ENCODE measurements at regions not wholly inside any gene's neighbourhood (a gene's known extent, or its start where the extent isn't known, plus 50 kb on each side); places are given as distances from the start of the nearest gene placed in this dataset.
"Not testable (repeated sequence)": the region's sequence is repeated elsewhere in the genome, so short reads cannot be mapped to it uniquely, and the experiment has no call there.

DNA sequence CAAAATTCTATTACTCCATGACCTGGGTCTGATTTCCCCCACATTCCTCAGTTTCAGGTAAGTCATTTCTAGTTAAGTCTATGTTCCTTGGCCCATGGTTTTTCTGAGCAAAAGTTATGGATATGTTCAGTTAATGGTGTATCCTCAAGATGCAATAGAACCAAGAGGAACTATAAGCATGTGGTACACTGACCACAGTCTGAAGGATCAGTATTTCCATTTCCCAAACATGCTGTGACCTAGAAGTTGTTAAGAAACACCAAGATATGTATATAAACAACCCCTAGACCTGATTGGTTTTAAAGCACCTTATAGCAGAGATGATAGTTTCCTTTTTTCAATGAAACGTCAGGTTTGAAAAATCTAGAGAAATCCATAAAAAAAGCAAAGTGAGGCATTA is 94.2 kb upstream of the ABCB5 start:
- no peak for DNase-seq

DNA sequence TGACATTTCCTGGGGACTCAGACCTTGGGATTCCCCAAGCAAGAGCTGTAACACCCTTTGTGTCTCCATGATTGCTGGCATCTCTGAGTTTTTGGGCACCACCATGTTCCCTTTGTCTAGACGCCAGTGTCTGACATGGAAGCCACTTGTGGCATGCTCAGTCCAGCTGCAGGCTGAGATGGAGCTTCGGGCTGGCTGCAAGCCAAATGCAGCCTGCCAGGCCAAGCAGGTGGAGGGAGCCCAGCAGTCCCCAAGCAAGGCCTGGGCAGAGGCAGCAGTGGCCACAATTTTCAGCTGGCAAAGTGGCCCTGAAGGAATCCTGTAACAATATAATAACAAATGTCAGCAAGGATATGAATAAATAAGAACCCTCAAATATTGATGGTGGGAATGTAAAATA is 86.2 kb upstream of the ABCB5 start:
- no peak for DNase-seq

DNA sequence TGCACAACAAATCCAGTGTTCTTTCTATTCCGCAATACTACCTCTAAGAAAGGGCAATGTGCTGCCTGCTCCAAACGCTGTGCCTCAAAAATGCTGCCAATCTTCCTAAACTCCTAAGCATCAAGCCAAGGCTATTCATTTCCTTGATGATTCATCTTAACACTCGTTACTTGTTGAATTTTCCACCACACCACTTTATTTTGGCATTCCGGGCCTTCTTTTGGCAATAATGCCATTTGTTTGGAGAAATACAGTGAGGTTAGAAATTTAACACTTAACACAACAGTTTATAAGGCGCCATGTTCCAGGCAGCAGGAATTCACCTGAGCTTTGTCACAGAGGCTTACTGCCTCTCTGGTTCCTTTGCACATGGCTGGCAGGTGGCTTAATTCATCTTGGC is 82.6 kb upstream of the ABCB5 start:
- DNase-seq = peak; percentile 54

DNA sequence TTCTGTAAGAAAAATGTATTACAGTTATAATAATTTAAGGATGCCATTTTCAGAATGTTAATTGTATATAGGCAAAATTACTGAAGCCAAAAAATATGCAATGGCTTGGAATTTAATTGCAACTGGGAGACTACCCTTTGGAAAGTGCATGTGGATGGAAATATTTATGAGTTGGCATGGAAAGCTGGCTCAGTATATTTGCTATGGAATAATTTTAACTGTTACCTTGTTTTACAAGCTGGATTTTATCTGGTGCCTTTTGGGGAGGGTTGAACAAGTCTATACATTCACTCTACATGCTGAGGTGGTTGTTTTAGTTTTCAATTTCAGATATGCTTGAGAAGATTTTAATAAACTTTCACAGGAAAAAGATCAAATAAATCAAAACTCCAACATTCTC is 80.9 kb upstream of the ABCB5 start:
- DNase-seq = no peak

DNA sequence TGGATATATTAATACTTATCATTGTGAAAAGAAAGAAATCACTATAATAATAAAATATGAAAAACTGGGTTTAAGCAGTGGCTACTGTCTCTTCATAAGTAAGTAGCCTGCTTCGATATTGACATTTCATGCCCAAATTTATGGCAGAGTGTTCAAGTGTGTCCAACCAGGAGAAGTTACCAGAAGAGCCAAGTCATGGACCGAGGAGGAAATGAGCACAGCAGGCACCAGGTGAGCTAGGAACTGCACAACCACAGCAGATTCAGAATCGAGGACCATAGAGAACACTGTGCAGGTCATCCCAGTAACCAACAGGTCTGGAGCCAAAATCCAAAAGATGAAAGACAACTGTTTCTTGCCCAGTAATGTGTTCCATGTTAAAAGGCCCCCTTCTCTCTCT is 79.9 kb upstream of the ABCB5 start:
- no peak for DNase-seq

DNA sequence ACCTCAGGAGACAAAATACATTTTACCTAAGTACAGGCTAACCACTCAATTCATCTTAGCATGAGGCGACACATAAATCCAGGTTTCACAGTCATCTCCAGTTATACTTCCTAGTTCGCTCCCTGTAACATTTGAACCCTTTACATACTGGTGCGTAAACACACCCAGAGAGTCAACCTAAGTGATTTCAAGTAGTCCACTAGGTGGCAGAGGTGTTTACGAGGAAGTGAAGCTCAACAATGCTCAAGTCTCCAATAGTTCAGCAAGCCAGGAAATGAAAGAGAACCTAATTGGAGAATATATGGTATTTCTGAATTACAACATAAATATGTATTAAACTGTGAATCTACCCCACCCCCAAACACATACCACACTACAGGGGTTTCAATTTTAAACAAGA is 76.3 kb upstream of the ABCB5 start:
- no peak for DNase-seq

DNA sequence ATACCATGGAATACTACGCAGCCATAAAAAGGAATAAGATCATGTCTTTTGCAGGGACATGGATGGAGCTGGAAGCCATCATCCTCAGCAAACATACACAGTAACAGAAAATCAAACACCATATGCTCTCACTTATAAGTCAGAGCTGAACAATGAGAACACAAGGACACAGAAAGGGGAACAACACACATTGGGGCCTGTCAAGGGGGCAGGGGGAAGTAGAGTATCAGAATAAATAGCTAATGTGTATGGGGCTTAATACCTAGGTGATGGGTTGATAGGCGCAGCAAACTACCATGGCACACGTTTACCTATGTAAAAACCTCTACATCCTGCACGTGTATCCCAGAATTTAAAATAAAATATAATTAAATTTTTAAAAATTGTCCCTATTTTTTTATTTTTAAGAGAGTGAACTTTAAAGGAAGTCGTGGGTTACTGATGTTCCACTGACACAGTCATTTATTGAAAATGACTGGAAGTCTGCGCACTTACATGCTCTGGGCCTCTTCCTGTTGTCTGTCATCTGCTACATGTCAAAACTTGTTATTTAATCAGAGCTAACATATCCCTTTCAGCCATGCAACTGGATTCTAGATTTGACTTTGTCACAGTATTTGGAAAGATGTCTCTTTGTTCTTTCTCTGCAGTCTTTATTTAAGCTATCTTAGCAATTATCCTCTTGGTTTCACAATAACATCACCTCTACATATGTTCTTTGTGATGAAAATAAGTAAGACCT is 73.7 kb upstream of the ABCB5 start:
- no peak for DNase-seq

DNA sequence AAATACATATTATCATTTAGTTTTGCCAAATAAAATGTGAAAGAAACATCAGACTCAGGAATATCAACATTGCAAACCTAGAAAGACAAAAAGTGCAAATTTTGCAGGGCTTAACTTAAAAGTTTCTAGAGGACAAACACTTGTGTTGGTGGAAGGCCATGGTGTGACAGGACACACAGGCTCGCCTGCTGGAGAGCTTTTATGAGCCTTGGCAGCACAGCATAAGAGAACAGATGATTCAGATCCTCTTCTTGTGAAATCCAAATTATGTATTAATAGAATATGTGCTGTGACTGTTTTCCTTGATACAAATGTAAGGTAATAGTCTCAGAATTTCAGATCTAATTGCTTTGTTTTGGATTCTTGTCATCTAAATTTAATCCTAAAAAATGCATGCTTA is 72.9 kb upstream of the ABCB5 start:
- DNase-seq = peak; percentile 67

DNA sequence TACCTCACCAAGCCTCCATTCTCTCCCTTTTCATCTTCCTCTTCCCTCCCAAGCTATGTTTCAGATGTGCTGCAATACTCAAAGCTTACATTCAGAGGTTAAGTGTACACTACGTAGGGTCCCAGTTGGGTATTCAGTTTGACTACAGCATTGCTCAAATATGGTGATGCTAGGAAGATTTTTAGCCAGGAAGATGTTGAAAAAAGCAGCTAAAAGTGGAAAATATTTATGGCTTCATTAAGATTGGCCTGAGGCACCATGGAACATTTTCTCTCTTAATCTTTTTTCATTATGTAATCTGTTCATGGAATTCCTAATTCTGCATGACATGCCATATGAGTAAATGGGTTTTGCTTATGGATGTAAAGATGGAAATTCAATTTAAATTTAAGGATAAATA is 72.0 kb upstream of the ABCB5 start:
- no peak for DNase-seq

DNA sequence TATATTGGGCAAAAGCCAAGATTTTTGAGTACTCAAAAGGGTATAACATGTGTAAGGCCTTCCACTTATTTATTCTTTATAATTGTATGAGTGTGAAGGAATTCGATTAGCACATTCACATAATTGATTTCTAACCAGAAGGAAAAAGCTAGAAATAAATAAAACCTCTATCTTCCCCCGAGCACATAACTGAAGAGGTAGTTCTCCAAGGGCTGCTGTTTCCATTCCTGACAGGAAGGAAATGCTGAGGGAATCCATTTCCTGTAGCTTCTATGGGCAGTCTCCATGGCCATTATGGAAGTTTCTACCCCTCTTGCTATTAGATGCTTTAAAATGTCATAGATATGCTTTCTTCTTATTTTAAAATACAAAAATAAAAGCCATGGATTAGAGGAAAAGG is 70.5 kb upstream of the ABCB5 start:
- DNase-seq = no peak

DNA sequence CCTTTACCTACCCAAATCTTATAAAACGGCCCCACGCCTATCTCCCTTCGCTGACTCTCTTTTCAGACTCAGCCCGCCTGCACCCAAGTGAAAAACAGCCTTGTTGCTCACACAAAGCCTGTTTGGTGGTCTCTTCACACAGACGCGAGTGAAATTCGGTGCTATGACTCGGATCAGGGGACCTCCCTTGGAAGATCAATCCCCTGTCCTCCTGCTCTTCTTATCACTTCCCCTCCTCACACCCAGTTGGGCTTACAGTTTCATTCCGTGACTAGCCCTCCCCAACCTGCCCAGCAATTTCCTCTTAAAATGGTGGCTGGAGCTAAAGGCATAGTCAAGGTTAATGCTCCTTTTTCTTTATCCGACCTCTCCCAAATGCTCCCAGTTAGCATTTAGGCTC is 68.5 kb upstream of the ABCB5 start:
- DNase-seq = not testable (repeated sequence)

DNA sequence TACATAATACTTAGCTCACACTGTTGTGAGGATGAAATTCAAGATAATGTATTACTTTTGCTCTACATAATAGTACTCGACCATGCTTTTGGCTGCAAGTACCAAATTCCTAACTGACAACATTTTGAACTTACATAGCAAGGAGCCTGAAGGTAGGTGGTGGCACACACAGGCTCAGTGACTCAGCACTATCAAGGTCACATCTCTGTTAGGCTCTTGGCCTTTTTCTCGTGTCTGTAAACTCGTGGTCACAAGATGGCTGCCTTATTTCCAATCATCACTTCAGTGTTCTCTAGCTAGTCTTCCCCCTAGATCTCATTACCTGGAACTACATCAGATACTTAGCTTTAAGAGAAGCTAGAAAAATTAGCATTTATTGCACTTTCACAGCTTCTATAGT is 61.4 kb upstream of the ABCB5 start:
- no peak for DNase-seq

DNA sequence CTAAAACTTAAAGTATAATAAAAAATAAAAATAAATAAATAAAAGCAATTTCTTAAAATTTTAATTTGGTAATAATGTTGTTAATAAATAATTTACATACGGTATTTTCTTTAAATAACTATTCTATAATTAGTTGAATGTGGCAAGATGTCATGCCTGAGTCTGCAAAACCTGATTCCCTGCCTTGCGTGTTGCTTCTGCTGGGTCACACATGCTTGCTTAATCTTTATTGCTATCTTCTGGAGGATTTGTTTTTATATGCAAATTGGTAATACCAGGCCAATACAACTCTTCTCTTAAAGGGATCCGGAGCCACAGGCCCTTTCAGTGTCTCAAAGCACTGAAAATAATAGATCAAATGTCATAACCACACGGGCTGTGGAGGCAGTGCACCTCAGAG is 59.4 kb upstream of the ABCB5 start:
- DNase-seq = no peak

DNA sequence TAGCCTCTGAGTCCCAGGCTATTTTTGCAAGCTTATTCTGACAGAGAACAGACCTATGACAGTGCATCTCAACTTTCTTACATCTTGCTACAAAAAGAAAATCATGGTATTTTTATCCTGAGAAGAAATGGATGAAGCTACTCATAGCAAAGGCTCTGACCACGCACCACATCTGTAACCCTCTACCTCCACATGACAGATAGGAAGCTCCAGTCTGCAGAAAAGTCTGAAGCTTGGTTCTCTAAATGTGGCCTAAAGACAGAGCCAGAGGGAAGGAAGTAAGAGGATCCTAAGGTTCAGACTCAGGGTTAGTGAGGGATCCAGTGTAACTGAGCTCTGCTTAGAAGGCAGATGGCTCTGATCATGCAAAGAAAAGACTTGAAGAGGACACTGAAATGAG is 58.4 kb upstream of the ABCB5 start:
- DNase-seq = no peak

DNA sequence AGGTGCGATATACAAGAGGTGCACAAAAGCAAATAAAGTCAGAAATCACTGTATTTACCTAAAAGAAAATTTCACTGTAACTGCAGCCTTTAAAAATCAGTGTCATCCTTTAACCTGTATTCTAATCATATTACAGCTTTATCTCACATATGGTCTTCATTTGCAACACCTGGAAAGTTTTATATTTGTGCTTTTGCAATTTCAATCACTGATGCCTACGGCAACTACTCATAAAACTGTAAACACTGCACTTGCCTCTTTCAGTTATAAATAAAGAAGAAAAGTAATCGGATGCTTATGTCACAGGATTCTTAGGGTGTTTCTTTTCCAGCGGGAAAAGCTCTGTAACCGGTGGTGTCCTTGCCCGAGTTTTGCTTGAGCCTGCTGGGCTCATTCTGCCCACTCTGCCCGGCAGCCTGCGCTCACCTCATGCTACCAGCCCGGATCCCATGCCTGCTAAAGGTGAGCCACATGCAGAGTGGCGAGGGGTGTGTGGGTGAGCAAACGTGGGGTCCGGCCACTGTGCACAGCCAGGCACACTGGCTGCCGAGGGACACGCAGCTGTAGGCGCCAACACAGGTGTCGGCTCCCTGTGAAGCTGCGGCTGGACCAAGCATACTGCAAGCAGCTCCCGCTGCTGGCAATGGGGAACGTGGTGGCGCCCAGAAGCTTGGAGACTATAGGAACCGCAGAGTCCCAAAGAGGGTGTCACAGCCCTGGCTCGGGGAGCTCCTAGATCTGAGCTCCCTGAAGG is 56.3 kb upstream of the ABCB5 start:
- no peak for DNase-seq

DNA sequence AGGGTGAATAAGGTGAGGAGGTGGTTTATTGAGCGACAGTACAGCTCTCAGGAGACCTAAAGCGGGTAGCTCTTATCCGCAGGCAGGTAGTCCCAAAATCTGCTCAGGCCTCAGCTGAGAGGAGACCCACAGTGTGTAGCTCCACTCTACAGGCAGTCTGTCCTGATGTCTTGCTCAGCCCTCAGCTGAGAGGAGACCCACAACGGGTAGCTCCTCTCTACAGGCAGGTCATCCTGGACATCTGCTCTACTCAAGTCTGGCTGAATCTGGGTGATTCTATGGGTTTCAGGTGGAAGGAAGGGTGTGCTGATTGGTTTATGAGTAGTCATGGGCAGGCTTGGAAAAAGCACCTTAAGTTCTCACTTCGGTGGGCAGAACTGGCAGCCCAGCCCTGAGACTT is 55.6 kb upstream of the ABCB5 start:
- no peak for DNase-seq

DNA sequence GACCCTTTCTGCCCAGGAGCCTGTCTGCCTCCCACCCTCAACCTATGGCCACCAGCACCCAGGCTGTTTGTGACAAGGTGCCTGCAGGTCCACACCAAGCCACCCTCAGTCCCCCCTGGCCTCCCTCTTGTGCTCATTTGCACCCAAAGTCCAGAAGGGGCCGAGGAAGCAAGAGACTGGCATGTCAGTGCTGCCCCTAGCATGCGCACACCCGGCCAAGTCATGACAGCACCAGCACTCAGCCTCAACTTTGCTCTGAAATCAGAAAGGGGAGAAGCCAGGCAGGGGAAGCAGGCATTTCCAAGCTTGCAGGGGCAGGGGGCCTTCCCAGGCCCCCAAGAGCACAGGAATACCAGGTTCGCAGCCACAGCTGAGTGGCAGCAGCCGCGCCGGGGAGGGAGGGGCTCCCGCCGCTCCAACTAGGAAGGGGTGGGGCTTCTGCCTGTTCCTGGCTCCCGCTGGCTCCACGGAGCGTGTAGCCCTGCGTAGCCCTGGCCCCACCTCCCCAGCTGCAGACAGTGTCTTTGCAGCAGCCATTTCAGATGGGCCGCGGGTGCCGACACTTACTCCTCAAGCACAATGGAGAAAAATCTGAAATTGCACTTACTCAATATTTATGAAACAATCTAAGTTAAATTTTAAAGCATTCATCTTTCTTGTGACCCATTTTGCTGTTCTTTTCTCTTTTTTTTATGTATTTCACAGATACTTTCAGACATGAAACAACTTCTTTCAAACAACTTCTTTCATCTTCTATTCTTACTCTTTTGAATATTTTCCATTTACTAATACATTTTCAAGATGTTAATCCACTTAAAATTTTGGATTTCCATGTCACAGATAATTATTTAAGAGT is 54.9 kb upstream of the ABCB5 start:
- no peak for DNase-seq

DNA sequence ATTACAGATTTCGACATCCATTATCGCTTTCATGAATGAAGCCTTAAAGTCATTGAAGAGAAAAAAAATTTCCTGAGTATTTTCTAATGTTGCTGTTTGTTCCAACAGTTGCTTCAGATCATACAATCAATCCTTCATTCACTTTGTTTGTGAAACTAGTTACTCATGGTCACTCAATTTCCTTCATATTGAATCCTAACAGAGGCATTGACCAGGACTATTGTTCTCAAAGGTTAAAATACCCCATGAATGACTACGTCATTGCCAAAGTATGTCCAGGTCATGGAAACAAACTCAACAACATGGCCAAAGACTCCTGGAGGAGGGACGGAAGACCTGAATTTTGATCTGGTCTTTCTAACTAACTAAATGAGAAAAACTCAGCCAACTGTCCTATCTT is 54.0 kb upstream of the ABCB5 start:
- no peak for DNase-seq

DNA sequence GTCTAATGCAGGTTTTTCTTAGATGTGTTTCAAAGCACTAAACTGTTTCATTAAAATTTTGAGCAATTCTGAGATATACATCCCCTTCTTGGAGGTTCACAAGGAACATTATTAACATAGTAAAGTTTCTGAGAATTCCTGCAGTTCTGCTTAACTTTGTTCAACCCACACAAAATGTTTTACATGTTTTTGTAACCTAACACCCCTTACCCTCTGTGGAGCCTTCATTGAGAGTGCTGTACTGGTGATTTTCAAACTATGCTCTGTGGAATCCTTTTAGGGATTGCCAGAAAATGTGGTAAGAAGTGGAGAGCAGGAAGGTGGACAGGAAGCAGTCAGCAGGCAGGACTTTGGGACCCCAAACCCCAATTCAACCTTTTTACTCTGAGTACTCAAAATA is 53.6 kb upstream of the ABCB5 start:
- DNase-seq = no peak

DNA sequence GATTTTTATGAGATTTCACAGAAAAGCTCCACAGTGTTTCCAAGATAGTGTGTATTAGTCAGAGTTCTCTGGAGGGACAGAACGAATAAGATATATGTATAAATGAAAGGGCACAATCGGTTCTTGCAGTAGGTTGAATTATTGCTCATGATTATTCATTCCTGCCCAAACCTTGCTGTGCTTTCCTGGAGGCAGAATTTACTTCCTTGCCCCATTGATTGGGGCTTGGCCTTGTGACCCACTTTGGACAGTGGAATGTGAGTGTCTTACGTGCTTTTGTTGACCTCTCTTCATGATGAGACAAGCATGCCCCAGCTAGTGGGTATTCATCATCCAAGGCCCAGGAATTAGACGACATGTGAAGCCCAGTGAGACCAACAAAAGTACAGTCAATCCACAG is 53.0 kb upstream of the ABCB5 start:
- no peak for DNase-seq

Data from femur (tissue), 1 donor.